Karpas-422 (cell line): ENCODE measurements at regions not wholly inside any gene's neighbourhood (a gene's known extent, or its start where the extent isn't known, plus 50 kb on each side); places are given as distances from the start of the nearest gene placed in this dataset.

Experiments
- DNase-seq: peaks from one replicate; pipeline ENCODE4 v3.0.0-alpha.2; 2015
- H2AFZ ChIP-seq: fragments of 200-600 bp; sonication (generic); 2 replicates; pipeline ENCODE4 v1.6.1; 2014; ENCODE audit warnings: antibody characterized with exemption, low read length, mixed read lengths
- H3K27ac ChIP-seq: fragments of 200-600 bp; sonication (generic); 2 replicates; pipeline ENCODE4 v1.5.1; 2014; ENCODE audit warnings: mild to moderate bottlenecking, low read length, moderate library complexity
- H3K27me3 ChIP-seq: fragments of 200-600 bp; sonication (generic); 2 replicates; pipeline ENCODE4 v1.6.1; 2014; ENCODE audit warnings: low read length, mixed read lengths
- H3K36me3 ChIP-seq: fragments of 200-600 bp; sonication (generic); 2 replicates; pipeline ENCODE4 v1.6.1; 2014; ENCODE audit warnings: low read length, mixed read lengths; ENCODE audit not compliant: insufficient read depth
- H3K4me1 ChIP-seq: fragments of 200-600 bp; sonication (generic); 2 replicates; pipeline ENCODE4 v1.6.1; 2014; ENCODE audit warnings: mild to moderate bottlenecking, low read length, mixed read lengths
- H3K4me2 ChIP-seq: fragments of 200-600 bp; sonication (generic); 2 replicates; pipeline ENCODE4 v1.6.1; 2014; ENCODE audit warnings: low read length, low read depth, mild to moderate bottlenecking; ENCODE audit not compliant: poor library complexity, severe bottlenecking
- H3K4me3 ChIP-seq: fragments of 200-600 bp; sonication (generic); 2 replicates; pipeline ENCODE4 v1.5.1; 2014; ENCODE audit warnings: mild to moderate bottlenecking, antibody characterized with exemption, low read length, mixed read lengths
- H3K79me2 ChIP-seq: fragments of 200-600 bp; sonication (generic); 2 replicates; pipeline ENCODE4 v1.6.1; 2014; ENCODE audit warnings: mild to moderate bottlenecking, low read length, mixed read lengths
- H3K9ac ChIP-seq: fragments of 200-600 bp; sonication (generic); 2 replicates; pipeline ENCODE4 v1.6.0; 2014; ENCODE audit warnings: low read length
- H3K9me2 ChIP-seq: fragments of 200-600 bp; sonication (generic), shearing (Covaris generic); replicated peaks from 2 replicates; pipeline ENCODE4 v1.6.0; 2014; ENCODE audit warnings: mild to moderate bottlenecking, low read length, moderate library complexity; ENCODE audit not compliant: insufficient read depth
- H3K9me3 ChIP-seq: fragments of 300-700, 200-600 bp; sonication (generic); 2 replicates; pipeline ENCODE4 v1.6.1; 2014; ENCODE audit warnings: low read length, mixed read lengths
- H4K20me1 ChIP-seq: fragments of 200-600 bp; sonication (generic); 2 replicates; pipeline ENCODE4 v1.6.1; 2014; ENCODE audit warnings: mild to moderate bottlenecking, antibody characterized with exemption, low read length, low read depth; ENCODE audit not compliant: insufficient read depth

- no peaks in the 10 kb centered on the region for H3K9me3 ChIP-seq
These were observed 698.7 kb upstream of the IGFBP3 start for GRCh38 chr7:46619723-46620310.

DNA sequence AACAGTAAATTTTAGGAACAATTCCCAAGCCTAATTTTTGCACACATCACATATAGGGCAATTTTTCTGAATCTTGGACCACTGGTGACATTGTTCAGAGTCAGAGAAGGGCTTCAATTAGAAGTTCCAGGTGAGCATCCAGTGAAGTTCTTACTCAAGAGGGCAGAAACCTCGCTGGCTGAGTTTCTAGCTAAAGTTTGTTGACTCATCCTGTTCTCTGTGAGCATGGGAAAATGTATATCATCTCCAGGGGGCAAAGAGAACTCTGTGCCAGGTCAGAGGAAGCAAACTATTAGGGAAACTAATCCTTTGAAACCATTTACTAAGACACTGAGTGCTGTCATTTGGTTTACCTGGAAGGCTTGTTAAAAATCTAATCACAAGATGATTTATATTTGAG, 695.6 kb upstream of the IGFBP3 start:
- Histone ChIP-seq H2AFZ (no peak overlapping the region), H3K79me2 (no peaks in the 10 kb centered on the region), H3K4me2 (no peak overlapping the region), H3K36me3 (no peaks in the 10 kb centered on the region), H3K4me3 (no peak overlapping the region), H3K9me2 (no peaks in the 10 kb centered on the region), H3K27me3 (no peaks in the 10 kb centered on the region), H3K27ac (no peak overlapping the region), H3K9ac (no peak overlapping the region), H3K9me3 (no peaks in the 10 kb centered on the region), H3K4me1 (no peaks in the 10 kb centered on the region), H4K20me1 (no peaks in the 10 kb centered on the region)
- no peak for DNase-seq

More at GRCh38 chr7:46619723-46620310, 698.7 kb upstream of the IGFBP3 start:
- Histone ChIP-seq H3K27ac (no peak overlapping the region), H3K4me3 (no peak overlapping the region), H3K9ac (no peak overlapping the region), H3K9me2 (no peaks in the 10 kb centered on the region), H3K27me3 (no peaks in the 10 kb centered on the region), H4K20me1 (no peaks in the 10 kb centered on the region), H3K4me2 (no peak overlapping the region), H2AFZ (no peak overlapping the region), H3K36me3 (no peaks in the 10 kb centered on the region), H3K79me2 (no peaks in the 10 kb centered on the region), H3K4me1 (no peaks in the 10 kb centered on the region)
- DNase-seq: no peak

DNA sequence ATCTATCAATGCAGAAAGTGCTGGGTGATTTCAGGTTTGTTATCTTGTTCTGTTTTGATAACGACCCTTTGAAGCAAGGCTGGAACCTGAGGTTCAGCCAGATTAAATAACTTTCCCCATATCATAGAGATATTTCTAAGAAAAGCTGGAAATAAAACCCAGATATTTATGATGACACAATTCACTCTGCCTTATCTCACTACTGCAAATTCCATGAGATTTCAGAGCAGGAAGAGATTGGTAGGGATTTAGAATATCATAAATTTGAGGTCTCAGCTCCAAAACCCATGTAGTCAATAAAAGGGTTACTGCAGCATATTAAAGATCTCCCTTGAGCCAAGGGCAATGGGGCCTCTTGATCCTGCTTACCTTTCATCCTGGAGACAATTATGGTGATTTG, 692.5 kb upstream of the IGFBP3 start:
- Histone ChIP-seq H2AFZ (no peak overlapping the region), H3K27me3 (no peaks in the 10 kb centered on the region), H4K20me1 (no peaks in the 10 kb centered on the region), H3K9ac (no peak overlapping the region), H3K27ac (no peak overlapping the region), H3K9me3 (no peaks in the 10 kb centered on the region), H3K79me2 (no peaks in the 10 kb centered on the region), H3K4me2 (no peak overlapping the region), H3K9me2 (no peaks in the 10 kb centered on the region), H3K4me3 (no peak overlapping the region), H3K36me3 (no peaks in the 10 kb centered on the region), H3K4me1 (no peaks in the 10 kb centered on the region)
- no peak for DNase-seq

DNA sequence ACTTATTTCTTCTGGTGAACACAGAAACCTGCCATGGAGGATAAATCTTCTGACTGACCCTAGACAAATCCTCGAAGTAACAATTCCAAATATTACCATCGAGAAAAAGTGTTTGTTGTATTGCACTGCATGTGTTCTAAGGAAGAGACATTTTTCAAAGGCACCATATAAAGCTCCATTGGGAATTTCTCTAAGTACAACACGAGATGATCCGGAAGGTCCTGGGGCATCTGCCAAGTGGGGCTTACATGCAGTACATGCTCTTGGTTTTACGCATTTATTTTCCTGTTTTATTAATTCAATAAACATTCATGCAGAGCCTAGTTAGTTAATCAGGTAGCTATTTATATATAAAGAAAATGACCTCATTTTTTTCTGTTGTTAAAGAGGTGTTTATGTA, 692.0 kb upstream of the IGFBP3 start:
- Histone ChIP-seq H3K9ac (no peak overlapping the region), H3K27me3 (no peaks in the 10 kb centered on the region), H2AFZ (no peak overlapping the region), H4K20me1 (no peaks in the 10 kb centered on the region), H3K27ac (no peak overlapping the region), H3K36me3 (no peaks in the 10 kb centered on the region), H3K9me3 (no peaks in the 10 kb centered on the region), H3K4me3 (no peak overlapping the region), H3K9me2 (no peaks in the 10 kb centered on the region), H3K79me2 (no peaks in the 10 kb centered on the region), H3K4me1 (no peaks in the 10 kb centered on the region), H3K4me2 (no peak overlapping the region)
- DNase-seq: no peak

DNA sequence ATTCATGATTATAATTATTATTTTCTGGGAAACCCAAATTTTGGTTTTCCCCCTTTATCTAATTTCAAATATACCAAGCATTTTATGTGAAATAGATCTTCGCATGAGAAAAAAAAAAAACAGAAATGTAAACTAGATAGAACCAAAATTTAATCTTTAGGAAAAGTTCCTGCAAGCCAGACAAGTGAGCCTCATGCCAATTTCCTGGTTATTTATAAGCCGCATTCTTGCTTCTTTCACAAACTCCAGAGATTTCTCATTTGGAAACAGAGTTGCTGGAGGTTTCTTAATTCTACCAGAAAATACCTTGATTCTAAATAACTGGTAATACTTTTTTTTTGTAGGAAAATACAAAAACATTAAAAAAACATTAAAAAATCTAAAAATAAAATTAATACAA, 690.4 kb upstream of the IGFBP3 start:
- no peak overlapping the region for H3K4me2 ChIP-seq
- no peak overlapping the region for H3K4me3 ChIP-seq
- no peaks in the 10 kb centered on the region for H3K36me3 ChIP-seq
- no peaks in the 10 kb centered on the region for H3K27me3 ChIP-seq
- no peak overlapping the region for H3K9ac ChIP-seq
- H3K4me1 ChIP-seq: no peaks in the 10 kb centered on the region
- H3K27ac ChIP-seq: no peak overlapping the region
- H4K20me1 ChIP-seq: no peaks in the 10 kb centered on the region
- no peaks in the 10 kb centered on the region for H3K9me2 ChIP-seq
- no peak for DNase-seq
- no peak overlapping the region for H2AFZ ChIP-seq
- no peaks in the 10 kb centered on the region for H3K9me3 ChIP-seq
- H3K79me2 ChIP-seq: no peaks in the 10 kb centered on the region

DNA sequence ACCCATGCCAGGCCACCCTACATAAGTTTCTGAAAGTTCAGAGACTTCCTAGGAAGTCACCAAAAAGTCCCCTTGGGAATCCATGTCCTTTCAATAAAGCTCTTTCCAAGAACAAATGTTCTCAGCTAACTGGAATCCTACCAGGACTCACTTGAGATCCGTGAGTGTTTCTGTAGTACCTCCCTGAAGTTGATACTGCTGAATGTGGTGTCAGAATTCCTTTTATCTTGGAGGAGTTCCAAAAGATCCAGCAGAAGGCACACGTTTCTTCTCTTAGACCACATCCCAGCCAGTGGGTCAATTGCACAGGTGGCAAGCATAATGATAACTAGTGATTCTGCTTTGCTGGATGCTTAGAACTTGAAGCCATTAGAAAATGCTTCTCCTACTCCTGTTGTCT, 689.7 kb upstream of the IGFBP3 start:
- Histone ChIP-seq H3K9ac (no peak overlapping the region), H2AFZ (no peak overlapping the region), H3K27me3 (no peaks in the 10 kb centered on the region), H3K79me2 (no peaks in the 10 kb centered on the region), H3K9me2 (no peaks in the 10 kb centered on the region), H3K4me1 (no peaks in the 10 kb centered on the region), H3K4me2 (no peak overlapping the region), H3K36me3 (no peaks in the 10 kb centered on the region), H3K27ac (no peak overlapping the region), H3K9me3 (no peaks in the 10 kb centered on the region), H4K20me1 (no peaks in the 10 kb centered on the region), H3K4me3 (no peak overlapping the region)
- DNase-seq: no peak

GRCh38 chr7:46607176-46607575, 686.1 kb upstream of the IGFBP3 start:
- Histone ChIP-seq H3K4me2 (no peak overlapping the region), H3K4me1 (no peaks in the 10 kb centered on the region), H3K27ac (no peak overlapping the region), H3K9ac (no peak overlapping the region), H2AFZ (no peak overlapping the region), H3K79me2 (no peaks in the 10 kb centered on the region), H4K20me1 (no peaks in the 10 kb centered on the region), H3K36me3 (no peaks in the 10 kb centered on the region), H3K27me3 (no peaks in the 10 kb centered on the region), H3K4me3 (no peak overlapping the region), H3K9me2 (no peaks in the 10 kb centered on the region), H3K9me3 (no peaks in the 10 kb centered on the region)
- no peak for DNase-seq

GRCh38 chr7:46606761-46607160, 685.7 kb upstream of the IGFBP3 start:
- Histone ChIP-seq H3K4me2 (no peak overlapping the region), H3K27me3 (no peaks in the 10 kb centered on the region), H3K27ac (no peak overlapping the region), H3K79me2 (no peaks in the 10 kb centered on the region), H3K9ac (no peak overlapping the region), H4K20me1 (no peaks in the 10 kb centered on the region), H3K36me3 (no peaks in the 10 kb centered on the region), H3K9me3 (no peaks in the 10 kb centered on the region), H3K9me2 (no peaks in the 10 kb centered on the region), H2AFZ (no peak overlapping the region), H3K4me3 (no peak overlapping the region), H3K4me1 (no peaks in the 10 kb centered on the region)
- DNase-seq: no peak

DNA sequence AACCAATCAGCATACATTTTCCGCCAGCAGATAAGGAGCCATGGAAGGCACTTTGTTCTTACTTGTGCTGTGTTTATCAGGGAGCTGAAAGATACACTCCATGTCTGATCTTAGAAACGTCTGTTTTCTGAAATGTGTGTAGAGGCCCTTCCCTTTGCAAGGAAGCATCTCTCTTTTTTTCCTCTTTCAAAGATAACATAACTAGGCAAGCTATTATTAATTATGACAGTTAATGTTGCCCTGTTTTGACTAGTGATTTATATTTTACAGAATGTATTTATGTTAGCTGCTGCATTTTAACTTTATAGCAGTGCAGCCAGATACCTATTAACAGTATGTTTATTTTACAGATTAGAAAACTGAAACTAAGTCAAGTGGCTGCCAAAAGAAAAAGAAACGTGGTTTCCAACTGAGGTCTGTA, 683.2 kb upstream of the IGFBP3 start:
- H3K36me3 ChIP-seq: no peaks in the 10 kb centered on the region
- no peak overlapping the region for H2AFZ ChIP-seq
- no peaks in the 10 kb centered on the region for H3K9me2 ChIP-seq
- H3K79me2 ChIP-seq: no peaks in the 10 kb centered on the region
- no peaks in the 10 kb centered on the region for H3K27me3 ChIP-seq
- no peaks in the 10 kb centered on the region for H3K4me1 ChIP-seq
- no peaks in the 10 kb centered on the region for H4K20me1 ChIP-seq
- no peaks in the 10 kb centered on the region for H3K9me3 ChIP-seq
- no peak overlapping the region for H3K27ac ChIP-seq
- no peak for DNase-seq
- no peak overlapping the region for H3K4me3 ChIP-seq
- H3K9ac ChIP-seq: no peak overlapping the region
- no peak overlapping the region for H3K4me2 ChIP-seq
